PC-9 (cell line): ENCODE measurements at regions not wholly inside any gene's neighbourhood (a gene's known extent, or its start where the extent isn't known, plus 50 kb on each side); places are given as distances from the start of the nearest gene placed in this dataset.

ENCODE experiments used
- BruUV-seq: library from RNA; stranded (reverse); fragments of 400-500 nt; replicated peaks from 2 replicates; lab custom pipeline; 2021; lab: Mats Ljungman, UMichigan
- CTCF ChIA-PET: fragments of 300-600 bp; sonication (Branson Sonifier 250); formaldehyde crosslinking; loops from one replicate; lab custom pipeline; 2022; ENCODE audit warnings: antibody characterized with exemption; lab: Charles Lee
- POLR2A ChIA-PET: fragments of 300-600 bp; sonication (Branson Sonifier 250); formaldehyde crosslinking; loops from one replicate; lab custom pipeline; 2022; ENCODE audit warnings: antibody characterized with exemption; ENCODE audit not compliant: unreplicated experiment; lab: Charles Lee
- DNase-seq, 2 experiments: peaks; one replicate each; pipeline versions ENCODE4 v3.0.0 to v3.0.0-alpha.2; 2015 to 2022; ENCODE audit warnings: mixed read lengths in 1 of 2
- H2AFZ ChIP-seq: fragments of 200-600 bp; sonication (generic); 2 replicates; pipeline ENCODE4 v1.8.1; 2017; ENCODE audit warnings: antibody characterized with exemption
- H3F3A ChIP-seq: fragments of 200-600 bp; sonication (generic); 2 replicates; pipeline ENCODE4 v1.8.1; 2017; ENCODE audit warnings: antibody characterized with exemption, mild to moderate bottlenecking, low read depth; ENCODE audit not compliant: insufficient read depth
- H3K27ac ChIP-seq: fragments of 200-600 bp; sonication (generic); 2 replicates; pipeline ENCODE4 v1.6.1; 2016; ENCODE audit warnings: mixed run types
- H3K27me3 ChIP-seq: fragments of 200-600 bp; sonication (generic); 2 replicates; pipeline ENCODE4 v1.6.1; 2016; ENCODE audit warnings: low read depth, mixed run types; ENCODE audit not compliant: insufficient read depth
- H3K36me3 ChIP-seq: fragments of 200-600 bp; sonication (generic); 2 replicates; pipeline ENCODE4 v1.6.1; 2016; ENCODE audit warnings: low read depth, mixed run types
- H3K4me1 ChIP-seq: fragments of 200-600 bp; sonication (generic); replicated peaks from 2 replicates; pipeline ENCODE4 v1.6.1; 2016; ENCODE audit warnings: mixed run types; ENCODE audit not compliant: insufficient read depth
- H3K4me2 ChIP-seq: fragments of 200-600 bp; sonication (generic); 2 replicates; pipeline ENCODE4 v1.6.1; 2017; ENCODE audit warnings: mixed run types
- H3K4me3 ChIP-seq: fragments of 200-600 bp; sonication (generic); 2 replicates; pipeline ENCODE4 v1.6.1; 2016; ENCODE audit warnings: mixed run types
- H3K79me2 ChIP-seq: fragments of 200-600 bp; sonication (generic); 2 replicates; pipeline ENCODE4 v1.6.1; 2017; ENCODE audit warnings: low read depth, mixed run types
- H3K9me2 ChIP-seq: fragments of 200-600 bp; sonication (generic); 2 replicates; pipeline ENCODE4 v1.8.1; 2017; ENCODE audit warnings: mild to moderate bottlenecking; ENCODE audit not compliant: insufficient read depth
- H3K9me3 ChIP-seq: fragments of 200-600 bp; sonication (generic); 2 replicates; pipeline ENCODE4 v1.8.1; 2016; ENCODE audit warnings: low read depth; ENCODE audit not compliant: insufficient read depth
- H4K20me1 ChIP-seq: fragments of 200-600 bp; sonication (generic); 2 replicates; pipeline ENCODE4 v1.8.1; 2017; ENCODE audit not compliant: insufficient read depth
- EZH2 ChIP-seq: fragments of 200-600 bp; sonication (generic); IDR thresholded peaks from 2 replicates; pipeline ENCODE4 v1.8.0; 2017; ENCODE audit warnings: antibody characterized with exemption, low read depth
- intact Hi-C: fragments of 100-400 bp; cut with micrococcal nuclease; formaldehyde crosslinking; loops from one replicate; pipeline ENCODE4 v1.10.0; 2022; ENCODE audit not compliant: unreplicated experiment
- TF ChIP-seq, protein P1 (sequence below): fragments of 200-600 bp; sonication (generic); conservative IDR thresholded peaks from 2 replicates; pipeline ENCODE4 v1.6.1; 2017; ENCODE audit warnings: mixed run types, antibody characterized with exemption, mild to moderate bottlenecking, moderate library complexity

DNA sequence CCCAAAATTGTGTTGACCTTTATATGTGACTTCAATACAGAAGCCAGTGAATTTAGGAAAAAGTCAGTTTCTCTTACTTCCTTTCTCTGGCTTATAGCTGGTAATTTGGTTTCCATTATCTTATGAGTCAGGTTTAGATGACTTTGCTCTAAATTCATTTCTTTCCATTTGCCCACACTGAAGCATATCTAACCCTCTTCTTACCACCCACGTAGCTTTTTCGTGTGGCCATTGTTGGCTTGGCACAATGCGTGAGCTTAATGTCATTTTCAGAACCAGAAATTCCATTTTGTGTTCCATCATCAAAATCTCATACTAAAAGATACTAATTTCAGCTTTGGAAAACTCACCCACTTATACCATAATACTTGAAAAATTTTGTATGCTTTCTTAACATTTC, 271.2 kb downstream of the INHBA start:
- no TSS peak for BruUV-seq
- Histone ChIP-seq H3K9me3 (peaks cover 17% of the 10 kb centered on the region), H3K4me2 (no peak overlapping the region), H4K20me1 (no peaks in the 10 kb centered on the region), H3K27me3 (no peaks in the 10 kb centered on the region), H3K9me2 (no peaks in the 10 kb centered on the region), H3K4me1 (no peaks in the 10 kb centered on the region), H3K36me3 (no peaks in the 10 kb centered on the region), H3K4me3 (no peak overlapping the region), H2AFZ (no peak overlapping the region), H3K79me2 (no peaks in the 10 kb centered on the region), H3K27ac (no peak overlapping the region), H3F3A (no peaks in the 10 kb centered on the region)
- intact Hi-C loops = loop anchor here (10.0 kb wide), 1 partner anchor 387 kb away; no protein-coding TSS in a partner anchor
- CTCF ChIA-PET = no interaction called here
- TF ChIP-seq, protein P1, sequence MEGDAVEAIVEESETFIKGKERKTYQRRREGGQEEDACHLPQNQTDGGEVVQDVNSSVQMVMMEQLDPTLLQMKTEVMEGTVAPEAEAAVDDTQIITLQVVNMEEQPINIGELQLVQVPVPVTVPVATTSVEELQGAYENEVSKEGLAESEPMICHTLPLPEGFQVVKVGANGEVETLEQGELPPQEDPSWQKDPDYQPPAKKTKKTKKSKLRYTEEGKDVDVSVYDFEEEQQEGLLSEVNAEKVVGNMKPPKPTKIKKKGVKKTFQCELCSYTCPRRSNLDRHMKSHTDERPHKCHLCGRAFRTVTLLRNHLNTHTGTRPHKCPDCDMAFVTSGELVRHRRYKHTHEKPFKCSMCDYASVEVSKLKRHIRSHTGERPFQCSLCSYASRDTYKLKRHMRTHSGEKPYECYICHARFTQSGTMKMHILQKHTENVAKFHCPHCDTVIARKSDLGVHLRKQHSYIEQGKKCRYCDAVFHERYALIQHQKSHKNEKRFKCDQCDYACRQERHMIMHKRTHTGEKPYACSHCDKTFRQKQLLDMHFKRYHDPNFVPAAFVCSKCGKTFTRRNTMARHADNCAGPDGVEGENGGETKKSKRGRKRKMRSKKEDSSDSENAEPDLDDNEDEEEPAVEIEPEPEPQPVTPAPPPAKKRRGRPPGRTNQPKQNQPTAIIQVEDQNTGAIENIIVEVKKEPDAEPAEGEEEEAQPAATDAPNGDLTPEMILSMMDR = no peak
- no peak for TF ChIP-seq EZH2
- POLR2A ChIA-PET = no interaction called here
- DNase-seq = no peak

DNA sequence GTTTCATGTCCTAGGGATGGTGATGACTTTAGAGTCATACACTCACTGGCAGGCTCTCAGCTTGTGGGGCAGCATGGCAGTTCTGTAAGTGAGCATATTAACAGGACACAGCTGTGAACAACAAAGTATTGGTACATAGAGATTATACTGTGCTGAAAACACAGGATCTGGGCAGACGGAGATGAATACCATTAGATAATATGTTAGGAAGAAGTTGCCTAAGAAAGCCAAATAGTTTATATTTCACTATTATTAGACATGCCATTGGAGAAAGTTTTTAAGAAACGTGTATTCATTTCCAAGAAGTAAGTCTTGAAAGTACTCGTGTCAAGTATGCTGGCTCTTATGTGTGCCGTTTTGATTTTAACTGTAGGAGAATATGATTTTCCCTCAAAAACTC, 274.5 kb downstream of the INHBA start:
- H3K9me3 ChIP-seq = peaks cover 13% of the 10 kb centered on the region
- BruUV-seq = no TSS peak
- DNase-seq = peak in 1 of 2 experiments; percentile 12
- no peaks in the 10 kb centered on the region for H3K79me2 ChIP-seq
- H4K20me1 ChIP-seq = no peaks in the 10 kb centered on the region
- no peak overlapping the region for H3K27ac ChIP-seq
- H3K4me2 ChIP-seq = no peak overlapping the region
- no peaks in the 10 kb centered on the region for H3K9me2 ChIP-seq
- CTCF ChIA-PET = no interaction called here
- no peak overlapping the region for H3K4me3 ChIP-seq
- POLR2A ChIA-PET = no interaction called here
- H3K27me3 ChIP-seq = no peaks in the 10 kb centered on the region
- TF ChIP-seq, protein P1 = no peak
- TF ChIP-seq EZH2 = no peak
- no peaks in the 10 kb centered on the region for H3K36me3 ChIP-seq
- H3K4me1 ChIP-seq = peaks cover 8% of the 10 kb centered on the region
- 0 out of 2 replicates have a peak, but pooled peaks cover 7% of the 10 kb centered on the region for H3F3A ChIP-seq
- H2AFZ ChIP-seq = no peak overlapping the region
- intact Hi-C loops = no loop called here

DNA sequence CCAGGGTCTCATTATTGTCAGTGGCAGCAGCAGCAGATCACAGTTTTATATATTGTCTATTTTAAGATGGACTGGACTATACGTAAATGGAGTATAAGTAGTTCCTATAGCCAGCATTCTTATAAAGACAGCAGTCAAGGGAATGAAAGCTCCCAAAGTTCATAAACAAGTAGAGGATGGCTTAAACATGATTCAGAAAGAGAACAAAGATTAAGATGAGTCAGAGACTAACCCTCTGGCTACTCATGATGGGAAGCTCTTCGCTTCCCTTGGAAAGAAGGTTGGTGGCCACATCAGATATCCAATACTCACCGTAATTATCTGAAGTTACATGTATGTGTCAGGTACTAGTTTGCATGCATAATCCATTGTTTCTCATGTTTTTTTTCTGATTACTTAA, 277.0 kb downstream of the INHBA start:
- Histone ChIP-seq H3K79me2 (no peaks in the 10 kb centered on the region), H3K9me3 (peaks cover 7% of the 10 kb centered on the region), H3K36me3 (no peaks in the 10 kb centered on the region), H3K4me1 (peaks cover 8% of the 10 kb centered on the region), H2AFZ (0 out of 2 replicates have a peak overlapping the region, but pooled peaks have one; percentile 2), H3K27me3 (no peaks in the 10 kb centered on the region), H3K4me2 (peak overlapping the region; percentile 10; the same call in 1 of the 2 replicates), H3K27ac (peak overlapping the region; percentile 4; the same call in 1 of the 2 replicates), H3K9me2 (no peaks in the 10 kb centered on the region), H4K20me1 (no peaks in the 10 kb centered on the region), H3K4me3 (no peak overlapping the region), H3F3A (0 out of 2 replicates have a peak, but pooled peaks cover 7% of the 10 kb centered on the region)
- CTCF ChIA-PET = no interaction called here
- intact Hi-C loops = no loop called here
- DNase-seq = peak in 1 of 2 experiments; percentile 69
- no peak for TF ChIP-seq EZH2
- TF ChIP-seq, protein P1 = no peak
- POLR2A ChIA-PET = interaction anchor here (0.7 kb wide), 1 partner anchor 13 kb away, joined by 9 read pairs; no protein-coding TSS in a partner anchor
- BruUV-seq = no TSS peak
